ENCODE measurements at regions not wholly inside any gene's neighbourhood (a gene's known extent, or its start where the extent isn't known, plus 50 kb on each side); places are given as distances from the start of the nearest gene placed in this dataset.

GRCh38 chr3:192031941-192032340, 571.0 kb downstream of the PYDC2 start (continued):
- TF ChIP-seq TSHZ1 (tag by site-specific recombination; IDR thresholded peaks at IDR 0.05; ENCODE audit: borderline replicate concordance) = no peak
- TF ChIP-seq ZNF473 (tag by site-specific recombination; IDR thresholded peaks at IDR 0.05) = no peak
- TF ChIP-seq ZNF830 (tag by site-specific recombination; IDR thresholded peaks at IDR 0.05; ENCODE audit: low read depth) = no peak
- no peak for TF ChIP-seq ZIC2 (tag by site-specific recombination; IDR thresholded peaks at IDR 0.05)
- TF ChIP-seq ZNF311 (tag by site-specific recombination; IDR thresholded peaks at IDR 0.05; ENCODE audit: borderline replicate concordance) = no peak
- TF ChIP-seq ZFP37 (tag by site-specific recombination; IDR thresholded peaks at IDR 0.05) = no peak
- no peak for TF ChIP-seq ZNF530 (tag by site-specific recombination; IDR thresholded peaks at IDR 0.05; ENCODE audit: low read depth)
- TF ChIP-seq ZNF600 (tag by site-specific recombination; IDR thresholded peaks at IDR 0.05) = no peak
- TF ChIP-seq SP2 (tag by site-specific recombination; IDR thresholded peaks at IDR 0.05) = no peak
- TF ChIP-seq ZBTB44 (tag by site-specific recombination; IDR thresholded peaks at IDR 0.05) = no peak

GRCh38 chr3:192033246-192033645, 572.3 kb downstream of the PYDC2 start:
- Histone ChIP-seq H3K36me3 (ENCODE audit: control insufficient read depth in 2 of 2, insufficient read depth in 1 of 2, low read length in 2 of 2) (no peaks in the 10 kb centered on the region), H3K9me3 (ENCODE audit: control insufficient read depth, insufficient read depth, low read depth, low read length) (no peaks in the 10 kb centered on the region), H3K4me3 (ENCODE audit: low read depth, low read length) (no peak overlapping the region), H3K4me1 (ENCODE audit: control insufficient read depth, insufficient read depth, low read length) (no peaks in the 10 kb centered on the region), H3K27ac (ENCODE audit: extremely low read depth, low read depth, low read length) (no peak overlapping the region)
- no peak for TF ChIP-seq ZNF585B (tag by site-specific recombination; IDR thresholded peaks at IDR 0.05)
- TF ChIP-seq ZNF37A (tag by site-specific recombination; IDR thresholded peaks at IDR 0.05) = no peak
- no peak for TF ChIP-seq MZF1 (tag by site-specific recombination; IDR thresholded peaks at IDR 0.05; ENCODE audit: borderline replicate concordance)
- TF ChIP-seq GLIS2 (tag by site-specific recombination; IDR thresholded peaks at IDR 0.05) = no peak
- no peak for TF ChIP-seq ZNF530 (tag by site-specific recombination; IDR thresholded peaks at IDR 0.05; ENCODE audit: low read depth)
- TF ChIP-seq BCL11B (tag by site-specific recombination; IDR thresholded peaks at IDR 0.05; ENCODE audit: low read depth) = no peak
- TF ChIP-seq ZNF138 (tag by site-specific recombination; IDR thresholded peaks at IDR 0.05; ENCODE audit: borderline replicate concordance) = no peak
- TF ChIP-seq ZNF18 (tag by site-specific recombination; IDR thresholded peaks at IDR 0.05) = no peak
- no peak for TF ChIP-seq ZNF10 (tag by site-specific recombination; IDR thresholded peaks at IDR 0.05)
- no peak for TF ChIP-seq REST (tag by site-specific recombination; IDR thresholded peaks at IDR 0.05)
- POLR2A ChIA-PET = no interaction called here
- CTCF ChIA-PET = no interaction called here

All from HEK293 (cell line).